ENCODE measurements at regions not wholly inside any gene's neighbourhood (a gene's known extent, or its start where the extent isn't known, plus 50 kb on each side); places are given as distances from the start of the nearest gene placed in this dataset.

DNA sequence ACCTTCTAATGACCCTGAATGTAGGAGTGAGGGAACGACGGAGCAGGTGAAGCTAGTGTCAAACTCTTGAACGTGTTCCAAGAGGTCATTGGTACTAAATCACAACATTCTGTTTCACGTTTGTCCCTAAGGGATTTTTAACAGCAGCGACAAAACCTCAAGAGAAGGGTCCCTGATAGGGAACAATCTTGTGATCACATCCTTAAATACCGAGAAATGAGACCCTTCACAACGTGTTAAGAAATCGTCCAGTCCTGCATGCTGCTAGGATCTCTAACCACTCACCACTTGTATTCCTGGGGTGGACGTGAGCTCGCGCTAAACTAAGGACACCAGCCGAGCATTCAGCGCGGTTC lies 134.1 kb upstream of the KRAS start:
- H3K4me3 ChIP-seq, result peak overlapping the region; percentile 66 to 81
- H3K4me1 ChIP-seq, result peaks cover 0 to 9% (median 0%) of the 10 kb centered on the region in 3 donors
- WGBS, 2 donors (ENCODE audit: low coverage in 1 of 2), result 7 to 22% methylated on average over 7 to 14 of the region's 14 CpGs
- no peaks in the 10 kb centered on the region for H3K9me3 ChIP-seq
- peak overlapping the region; percentile 98 to 100 (median 99) for H3K27ac ChIP-seq
- no peak for TF ChIP-seq EP300 (IDR thresholded peaks at IDR 0.05)
- TF ChIP-seq POLR2A (IDR thresholded peaks at IDR 0.05), result no peak
- TF ChIP-seq, protein P1, sequence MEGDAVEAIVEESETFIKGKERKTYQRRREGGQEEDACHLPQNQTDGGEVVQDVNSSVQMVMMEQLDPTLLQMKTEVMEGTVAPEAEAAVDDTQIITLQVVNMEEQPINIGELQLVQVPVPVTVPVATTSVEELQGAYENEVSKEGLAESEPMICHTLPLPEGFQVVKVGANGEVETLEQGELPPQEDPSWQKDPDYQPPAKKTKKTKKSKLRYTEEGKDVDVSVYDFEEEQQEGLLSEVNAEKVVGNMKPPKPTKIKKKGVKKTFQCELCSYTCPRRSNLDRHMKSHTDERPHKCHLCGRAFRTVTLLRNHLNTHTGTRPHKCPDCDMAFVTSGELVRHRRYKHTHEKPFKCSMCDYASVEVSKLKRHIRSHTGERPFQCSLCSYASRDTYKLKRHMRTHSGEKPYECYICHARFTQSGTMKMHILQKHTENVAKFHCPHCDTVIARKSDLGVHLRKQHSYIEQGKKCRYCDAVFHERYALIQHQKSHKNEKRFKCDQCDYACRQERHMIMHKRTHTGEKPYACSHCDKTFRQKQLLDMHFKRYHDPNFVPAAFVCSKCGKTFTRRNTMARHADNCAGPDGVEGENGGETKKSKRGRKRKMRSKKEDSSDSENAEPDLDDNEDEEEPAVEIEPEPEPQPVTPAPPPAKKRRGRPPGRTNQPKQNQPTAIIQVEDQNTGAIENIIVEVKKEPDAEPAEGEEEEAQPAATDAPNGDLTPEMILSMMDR (IDR thresholded peaks at IDR 0.05), result no peak
- peak; percentile 42 for TF ChIP-seq POLR2AphosphoS5 (IDR thresholded peaks at IDR 0.05)
- ATAC-seq, result peak; percentile 5
- no peaks in the 10 kb centered on the region for H3K36me3 ChIP-seq
- H3K27me3 ChIP-seq, result no peaks in the 10 kb centered on the region

DNA sequence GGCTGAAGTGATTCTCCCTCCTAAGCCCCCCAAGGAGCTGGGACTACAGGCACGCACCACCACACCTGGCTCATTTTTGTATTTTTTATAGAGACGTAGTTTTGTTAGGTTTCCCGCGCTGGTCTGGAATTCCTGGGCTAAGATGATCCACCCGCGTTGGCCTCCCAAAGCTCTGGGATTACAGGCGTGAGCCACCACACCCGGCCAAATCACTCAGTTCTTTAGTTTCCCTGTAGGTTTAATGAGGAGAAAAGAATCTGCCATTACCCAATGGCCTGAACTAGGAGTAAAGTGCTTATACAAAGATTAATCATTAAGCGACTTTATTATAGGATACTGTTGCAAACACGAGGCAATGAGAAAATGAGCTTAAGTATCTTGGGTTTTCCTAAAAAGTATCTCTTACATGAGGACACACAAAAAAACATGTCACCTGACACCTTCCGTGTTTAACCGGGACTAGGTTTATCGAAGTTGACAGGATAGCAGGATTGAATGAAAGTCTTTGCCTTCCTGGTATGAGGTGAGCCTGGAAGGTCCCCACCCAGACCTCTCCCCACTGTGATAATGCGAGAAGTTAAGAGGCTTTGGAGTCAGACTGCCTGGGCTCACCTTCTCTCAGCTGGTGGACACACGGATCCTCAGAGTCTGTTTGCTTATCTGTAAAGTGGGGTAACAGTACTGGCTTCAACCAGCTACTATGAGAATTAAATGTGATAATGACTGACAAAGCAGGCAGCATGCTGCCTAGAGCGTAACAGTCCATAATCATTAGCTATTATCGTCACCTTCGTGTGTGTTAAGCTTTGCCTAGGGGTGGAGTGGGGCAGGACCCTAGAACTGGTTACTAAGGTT lies 133.5 kb upstream of the KRAS start:
- Histone ChIP-seq H3K36me3 (no peaks in the 10 kb centered on the region), H3K27me3 (no peaks in the 10 kb centered on the region), H3K27ac (peak overlapping the region; percentile 98 to 100 (median 99)), H3K4me3 (peak overlapping the region; percentile 66 to 81), H3K9me3 (no peaks in the 10 kb centered on the region), H3K4me1 (peaks cover 0 to 9% (median 0%) of the 10 kb centered on the region in 3 donors)
- no peak for ATAC-seq
- TF ChIP-seq, protein P1 (IDR thresholded peaks at IDR 0.05), result no peak
- no peak for TF ChIP-seq POLR2AphosphoS5 (IDR thresholded peaks at IDR 0.05)
- TF ChIP-seq EP300 (IDR thresholded peaks at IDR 0.05), result no peak
- no peak for TF ChIP-seq POLR2A (IDR thresholded peaks at IDR 0.05)
- WGBS, 2 donors (ENCODE audit: low coverage in 1 of 2), result 88 to 89% methylated on average over 10 to 16 of the region's 18 CpGs

DNA sequence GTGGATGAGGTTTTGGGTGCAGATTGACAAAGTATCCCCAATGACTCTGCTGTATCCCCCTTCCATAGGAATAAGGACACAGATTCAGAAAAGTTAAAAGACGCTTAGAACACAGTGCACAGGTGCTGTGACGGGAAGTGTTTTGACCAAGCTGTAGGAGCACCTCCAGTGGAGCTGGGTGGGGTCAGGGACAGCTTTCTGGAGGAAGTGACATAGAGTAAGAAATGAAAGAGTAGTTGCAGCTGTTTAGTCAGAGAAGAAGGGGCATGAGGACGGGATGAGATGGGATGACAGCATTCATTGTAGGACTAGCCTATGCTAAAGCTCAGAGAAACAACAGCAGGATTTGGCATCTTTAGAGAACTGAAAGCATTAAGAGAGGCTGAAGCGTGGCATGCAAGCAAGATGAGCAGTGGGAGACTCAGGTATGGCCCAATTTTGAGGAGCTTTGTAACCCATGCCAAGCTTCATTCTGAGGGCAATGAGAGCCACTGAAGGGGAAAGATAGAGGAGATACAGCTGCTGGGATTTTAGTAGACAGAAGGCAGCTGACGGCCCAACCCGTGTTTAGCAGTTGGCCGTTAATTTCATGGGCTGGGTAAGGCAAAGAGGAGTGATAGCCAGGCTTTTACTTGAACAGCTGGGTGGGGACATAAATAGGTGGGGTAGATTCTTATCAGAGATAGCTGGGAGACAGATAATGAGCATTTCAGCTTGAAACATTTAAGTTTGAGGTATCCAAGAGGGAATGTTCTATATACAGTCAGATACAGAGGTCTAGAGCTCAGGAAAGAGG lies 131.8 kb upstream of the KRAS start:
- H3K4me1 ChIP-seq, result peaks cover 0 to 9% (median 0%) of the 10 kb centered on the region in 3 donors
- H3K36me3 ChIP-seq, result no peaks in the 10 kb centered on the region
- TF ChIP-seq POLR2A (IDR thresholded peaks at IDR 0.05) (no peak), EP300 (IDR thresholded peaks at IDR 0.05) (no peak), POLR2AphosphoS5 (IDR thresholded peaks at IDR 0.05) (no peak)
- TF ChIP-seq, protein P1 (IDR thresholded peaks at IDR 0.05), result no peak
- no peaks in the 10 kb centered on the region for H3K27me3 ChIP-seq
- no peak overlapping the region for H3K4me3 ChIP-seq
- WGBS, 2 donors (ENCODE audit: low coverage in 1 of 2), result 64 to 83% methylated on average over 6 to 7 of the region's 7 CpGs
- no peak for ATAC-seq
- H3K9me3 ChIP-seq, result no peaks in the 10 kb centered on the region
- no peak overlapping the region for H3K27ac ChIP-seq

DNA sequence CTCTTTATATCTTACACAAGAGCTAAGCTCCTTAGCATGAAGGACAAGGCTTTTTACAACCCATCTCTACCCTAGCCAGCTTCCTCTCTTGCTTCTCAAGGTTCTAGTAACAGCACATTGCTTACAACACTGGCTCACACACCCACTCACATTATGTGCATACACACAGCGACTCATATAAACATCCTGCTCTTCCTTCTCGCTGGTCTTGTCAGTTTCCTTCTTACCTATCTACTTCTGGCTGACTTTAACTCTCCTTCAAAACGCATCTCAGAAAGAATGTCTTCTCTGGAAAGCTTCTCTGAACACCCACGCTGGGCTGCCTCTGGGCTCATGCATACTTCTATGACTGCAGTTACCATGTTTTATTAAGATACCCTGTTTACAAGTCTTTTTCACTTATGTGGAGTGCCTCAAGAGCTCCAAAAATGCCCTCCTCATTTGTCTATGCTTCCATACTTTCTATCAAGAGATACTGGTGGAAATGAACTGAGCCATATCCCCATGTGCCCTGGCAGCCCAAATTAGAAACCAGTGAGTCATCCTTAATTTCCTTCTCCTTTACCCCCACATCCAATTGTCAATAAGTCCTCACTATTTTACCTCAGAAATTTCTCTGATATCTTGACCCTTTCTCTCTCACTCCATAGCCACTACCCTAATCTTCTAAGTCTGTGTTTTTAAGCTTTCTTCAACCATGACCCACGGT lies 126.9 kb upstream of the KRAS start:
- no peak for TF ChIP-seq POLR2AphosphoS5 (IDR thresholded peaks at IDR 0.05)
- TF ChIP-seq, protein P1 (IDR thresholded peaks at IDR 0.05), result no peak
- TF ChIP-seq EP300 (IDR thresholded peaks at IDR 0.05), result no peak
- no peak for TF ChIP-seq POLR2A (IDR thresholded peaks at IDR 0.05)
- no peak overlapping the region for H3K4me3 ChIP-seq
- no peak overlapping the region for H3K27ac ChIP-seq
- H3K36me3 ChIP-seq, result no peaks in the 10 kb centered on the region
- H3K27me3 ChIP-seq, result no peaks in the 10 kb centered on the region
- H3K9me3 ChIP-seq, result no peaks in the 10 kb centered on the region
- WGBS, 2 donors (ENCODE audit: low coverage in 1 of 2), result 41 to 58% methylated on average over 4 of the region's 5 CpGs
- no peaks in the 10 kb centered on the region for H3K4me1 ChIP-seq
- no peak for ATAC-seq
